ENCODE measurements at regions not wholly inside any gene's neighbourhood (a gene's known extent, or its start where the extent isn't known, plus 50 kb on each side); places are given as distances from the start of the nearest gene placed in this dataset.

DNA sequence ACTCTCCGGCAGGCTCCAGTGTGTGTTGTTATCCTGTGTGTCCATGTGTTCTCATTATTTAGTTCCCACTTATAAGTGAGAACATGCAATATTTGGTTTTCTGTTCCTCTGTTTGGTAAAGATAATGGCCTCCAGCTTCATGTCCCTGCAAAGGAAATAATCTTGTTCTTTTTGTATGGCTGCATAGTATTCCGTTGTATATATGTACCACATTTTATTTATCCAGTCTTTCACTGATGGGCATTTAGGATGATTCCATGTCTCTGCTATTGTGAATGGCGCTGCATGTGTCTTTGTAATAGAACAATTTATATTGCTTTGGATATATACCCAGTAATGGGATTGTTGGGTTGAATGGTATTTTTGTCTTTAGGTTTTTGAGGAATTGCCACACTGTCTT, 807.3 kb upstream of the CA10 start:
- TF ChIP-seq, protein P1, sequence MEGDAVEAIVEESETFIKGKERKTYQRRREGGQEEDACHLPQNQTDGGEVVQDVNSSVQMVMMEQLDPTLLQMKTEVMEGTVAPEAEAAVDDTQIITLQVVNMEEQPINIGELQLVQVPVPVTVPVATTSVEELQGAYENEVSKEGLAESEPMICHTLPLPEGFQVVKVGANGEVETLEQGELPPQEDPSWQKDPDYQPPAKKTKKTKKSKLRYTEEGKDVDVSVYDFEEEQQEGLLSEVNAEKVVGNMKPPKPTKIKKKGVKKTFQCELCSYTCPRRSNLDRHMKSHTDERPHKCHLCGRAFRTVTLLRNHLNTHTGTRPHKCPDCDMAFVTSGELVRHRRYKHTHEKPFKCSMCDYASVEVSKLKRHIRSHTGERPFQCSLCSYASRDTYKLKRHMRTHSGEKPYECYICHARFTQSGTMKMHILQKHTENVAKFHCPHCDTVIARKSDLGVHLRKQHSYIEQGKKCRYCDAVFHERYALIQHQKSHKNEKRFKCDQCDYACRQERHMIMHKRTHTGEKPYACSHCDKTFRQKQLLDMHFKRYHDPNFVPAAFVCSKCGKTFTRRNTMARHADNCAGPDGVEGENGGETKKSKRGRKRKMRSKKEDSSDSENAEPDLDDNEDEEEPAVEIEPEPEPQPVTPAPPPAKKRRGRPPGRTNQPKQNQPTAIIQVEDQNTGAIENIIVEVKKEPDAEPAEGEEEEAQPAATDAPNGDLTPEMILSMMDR (IDR thresholded peaks at IDR 0.05), result no peak
- TF ChIP-seq MYC (IDR thresholded peaks at IDR 0.05; ENCODE audit: borderline replicate concordance, low read length) (no peak), POLR2A (IDR thresholded peaks at IDR 0.05; ENCODE audit: low read length) (no peak), CBX8 (IDR thresholded peaks at IDR 0.05) (no peak), MAFK (IDR thresholded peaks at IDR 0.05; ENCODE audit: partially characterized antibody) (no peak), ZFP36 (IDR thresholded peaks at IDR 0.05; ENCODE audit: borderline replicate concordance, partially characterized antibody) (no peak), CHD2 (IDR thresholded peaks at IDR 0.05; ENCODE audit: low read length, partially characterized antibody) (no peak), SMC3 (IDR thresholded peaks at IDR 0.05) (no peak), EHMT2 (IDR thresholded peaks at IDR 0.05; ENCODE audit: low read depth) (no peak), RFX5 (IDR thresholded peaks at IDR 0.05) (no peak), ZNF302 (CRISPR knock-in tag; IDR thresholded peaks at IDR 0.05) (no peak)
- TF ChIP-seq, protein P2, sequence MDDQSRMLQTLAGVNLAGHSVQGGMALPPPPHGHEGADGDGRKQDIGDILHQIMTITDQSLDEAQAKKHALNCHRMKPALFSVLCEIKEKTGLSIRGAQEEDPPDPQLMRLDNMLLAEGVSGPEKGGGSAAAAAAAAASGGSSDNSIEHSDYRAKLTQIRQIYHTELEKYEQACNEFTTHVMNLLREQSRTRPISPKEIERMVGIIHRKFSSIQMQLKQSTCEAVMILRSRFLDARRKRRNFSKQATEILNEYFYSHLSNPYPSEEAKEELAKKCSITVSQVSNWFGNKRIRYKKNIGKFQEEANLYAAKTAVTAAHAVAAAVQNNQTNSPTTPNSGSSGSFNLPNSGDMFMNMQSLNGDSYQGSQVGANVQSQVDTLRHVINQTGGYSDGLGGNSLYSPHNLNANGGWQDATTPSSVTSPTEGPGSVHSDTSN (IDR thresholded peaks at IDR 0.05), result no peak
- TF ChIP-seq, protein P3, sequence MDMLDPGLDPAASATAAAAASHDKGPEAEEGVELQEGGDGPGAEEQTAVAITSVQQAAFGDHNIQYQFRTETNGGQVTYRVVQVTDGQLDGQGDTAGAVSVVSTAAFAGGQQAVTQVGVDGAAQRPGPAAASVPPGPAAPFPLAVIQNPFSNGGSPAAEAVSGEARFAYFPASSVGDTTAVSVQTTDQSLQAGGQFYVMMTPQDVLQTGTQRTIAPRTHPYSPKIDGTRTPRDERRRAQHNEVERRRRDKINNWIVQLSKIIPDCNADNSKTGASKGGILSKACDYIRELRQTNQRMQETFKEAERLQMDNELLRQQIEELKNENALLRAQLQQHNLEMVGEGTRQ (IDR thresholded peaks at IDR 0.05), result no peak
- TF ChIP-seq, protein P4, sequence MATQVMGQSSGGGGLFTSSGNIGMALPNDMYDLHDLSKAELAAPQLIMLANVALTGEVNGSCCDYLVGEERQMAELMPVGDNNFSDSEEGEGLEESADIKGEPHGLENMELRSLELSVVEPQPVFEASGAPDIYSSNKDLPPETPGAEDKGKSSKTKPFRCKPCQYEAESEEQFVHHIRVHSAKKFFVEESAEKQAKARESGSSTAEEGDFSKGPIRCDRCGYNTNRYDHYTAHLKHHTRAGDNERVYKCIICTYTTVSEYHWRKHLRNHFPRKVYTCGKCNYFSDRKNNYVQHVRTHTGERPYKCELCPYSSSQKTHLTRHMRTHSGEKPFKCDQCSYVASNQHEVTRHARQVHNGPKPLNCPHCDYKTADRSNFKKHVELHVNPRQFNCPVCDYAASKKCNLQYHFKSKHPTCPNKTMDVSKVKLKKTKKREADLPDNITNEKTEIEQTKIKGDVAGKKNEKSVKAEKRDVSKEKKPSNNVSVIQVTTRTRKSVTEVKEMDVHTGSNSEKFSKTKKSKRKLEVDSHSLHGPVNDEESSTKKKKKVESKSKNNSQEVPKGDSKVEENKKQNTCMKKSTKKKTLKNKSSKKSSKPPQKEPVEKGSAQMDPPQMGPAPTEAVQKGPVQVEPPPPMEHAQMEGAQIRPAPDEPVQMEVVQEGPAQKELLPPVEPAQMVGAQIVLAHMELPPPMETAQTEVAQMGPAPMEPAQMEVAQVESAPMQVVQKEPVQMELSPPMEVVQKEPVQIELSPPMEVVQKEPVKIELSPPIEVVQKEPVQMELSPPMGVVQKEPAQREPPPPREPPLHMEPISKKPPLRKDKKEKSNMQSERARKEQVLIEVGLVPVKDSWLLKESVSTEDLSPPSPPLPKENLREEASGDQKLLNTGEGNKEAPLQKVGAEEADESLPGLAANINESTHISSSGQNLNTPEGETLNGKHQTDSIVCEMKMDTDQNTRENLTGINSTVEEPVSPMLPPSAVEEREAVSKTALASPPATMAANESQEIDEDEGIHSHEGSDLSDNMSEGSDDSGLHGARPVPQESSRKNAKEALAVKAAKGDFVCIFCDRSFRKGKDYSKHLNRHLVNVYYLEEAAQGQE (IDR thresholded peaks at IDR 0.05), result no peak

All from A549 (cell line).